GM23338 (cell line): ENCODE measurements at regions not wholly inside any gene's neighbourhood (a gene's known extent, or its start where the extent isn't known, plus 50 kb on each side); places are given as distances from the start of the nearest gene placed in this dataset.

Experiments
- CREB1 ChIP-seq: fragments of 250-450 bp; sonication (Bioruptor Pico); IDR thresholded peaks from 2 replicates; pipeline ENCODE4 v1.5.0; 2020; ENCODE audit warnings: low read depth, mild to moderate bottlenecking, moderate library complexity
- CTCF ChIP-seq, 2 experiments: fragments of 200-600 bp in 1 of 2; sonication (generic) in 1 of 2; conservative IDR thresholded peaks; 2 replicates each; pipeline versions ENCODE4 v1.5.1 to v1.6.1; 2016 to 2017; ENCODE audit warnings: antibody characterized with exemption in 2 of 2, low read depth in 2 of 2, mild to moderate bottlenecking in 2 of 2, moderate library complexity in 1 of 2
- EZH2 ChIP-seq: fragments of 200-600 bp; sonication (generic); IDR thresholded peaks from one replicate; pipeline ENCODE4 v1.8.0; 2017; ENCODE audit warnings: antibody characterized with exemption, mild to moderate bottlenecking, low read depth; ENCODE audit not compliant: unreplicated experiment
- JUNB ChIP-seq: IDR thresholded peaks from one replicate; pipeline ENCODE4 v1.6.1; 2016; ENCODE audit warnings: antibody characterized with exemption; ENCODE audit not compliant: unreplicated experiment

GRCh38 chr15:70507772-70508371 lies 255.5 kb downstream of the UACA start:
- TF ChIP-seq CTCF (conservative IDR thresholded peaks at IDR 0.05; ENCODE audit: low read depth in 2 of 2) = no peak
- no peak for TF ChIP-seq EZH2
- no peak for TF ChIP-seq CREB1 (CRISPR knock-in tag)
- TF ChIP-seq JUNB = no peak
